HEK293 (cell line): ENCODE measurements at regions not wholly inside any gene's neighbourhood (a gene's known extent, or its start where the extent isn't known, plus 50 kb on each side); places are given as distances from the start of the nearest gene placed in this dataset.

Experiments
- CTCF ChIA-PET: fragments of 350-600 bp; formaldehyde crosslinking; extraction: SDS; loops from one replicate; lab custom pipeline; 2021; ENCODE audit warnings: antibody characterized with exemption; lab: Yijun Ruan, JAX
- POLR2A ChIA-PET: fragments of 300-600 bp; formaldehyde crosslinking; extraction: SDS; loops from one replicate; lab custom pipeline; 2020; ENCODE audit warnings: antibody characterized with exemption, inconsistent platforms; lab: Yijun Ruan, JAX
- H3K27ac ChIP-seq: fragments of 200-500 bp; sonication (Bioruptor generic); 2 replicates; pipeline ENCODE4 v1.5.1; 2014; ENCODE audit warnings: low read depth, low read length, control low read depth, inconsistent platforms; ENCODE audit errors: extremely low read depth
- H3K36me3 ChIP-seq, 2 experiments: fragments of 200-500 bp in 1 of 2; sonication (Bioruptor generic) in 1 of 2; 1 replicate in 1 of 2; 2 replicates in 1 of 2; pipeline ENCODE4 v1.5.1; 2014 to 2017; ENCODE audit warnings: inconsistent platforms in 2 of 2, low read length in 2 of 2; ENCODE audit not compliant: control insufficient read depth in 2 of 2, insufficient read depth in 1 of 2
- H3K4me1 ChIP-seq: fragments of 200-500 bp; sonication (Bioruptor generic); 2 replicates; pipeline ENCODE4 v1.5.1; 2014; ENCODE audit warnings: mild to moderate bottlenecking, low read length, inconsistent platforms; ENCODE audit not compliant: control insufficient read depth, insufficient read depth
- H3K4me3 ChIP-seq: 2 replicates; pipeline ENCODE4 v1.5.1; 2011; ENCODE audit warnings: low read depth, mild to moderate bottlenecking, control low read depth, low read length, moderate library complexity
- H3K9me3 ChIP-seq: fragments of 200-500 bp; sonication (Bioruptor generic); 2 replicates; pipeline ENCODE4 v1.5.1; 2014; ENCODE audit warnings: low read depth, low read length, inconsistent platforms; ENCODE audit not compliant: control insufficient read depth, insufficient read depth
- BCL11B ChIP-seq: fragments of 450-650 bp; formaldehyde crosslinking; IDR thresholded peaks from 2 replicates; pipeline ENCODE4 v1.5.1; 2016; ENCODE audit warnings: low read depth, missing biosample characterization, missing genetic modification characterization
- IKZF3 ChIP-seq: fragments of 450-650 bp; IDR thresholded peaks from 2 replicates; pipeline ENCODE4 v1.5.0; 2018; ENCODE audit warnings: missing biosample characterization, mild to moderate bottlenecking, missing genetic modification characterization, moderate library complexity
- WT1 ChIP-seq: fragments of 450-650 bp; formaldehyde crosslinking; IDR thresholded peaks from 2 replicates; pipeline ENCODE4 v1.5.1; 2016; ENCODE audit warnings: missing biosample characterization, missing genetic modification characterization
- ZBTB1 ChIP-seq: fragments of 450-650 bp; formaldehyde crosslinking; IDR thresholded peaks from 2 replicates; pipeline ENCODE4 v1.5.1; 2016; ENCODE audit warnings: missing biosample characterization, missing genetic modification characterization
- ZNF114 ChIP-seq: fragments of 450-650 bp; formaldehyde crosslinking; IDR thresholded peaks from 2 replicates; pipeline ENCODE4 v1.5.0; 2017; ENCODE audit warnings: missing biosample characterization, missing genetic modification characterization
- ZNF19 ChIP-seq: fragments of 450-650 bp; formaldehyde crosslinking; IDR thresholded peaks from 2 replicates; pipeline ENCODE4; 2016; ENCODE audit warnings: missing biosample characterization, missing genetic modification characterization, low read depth
- ZNF311 ChIP-seq: fragments of 450-650 bp; formaldehyde crosslinking; IDR thresholded peaks from 2 replicates; pipeline ENCODE4 v1.5.1; 2017; ENCODE audit warnings: missing biosample characterization, missing genetic modification characterization, borderline replicate concordance
- ZNF335 ChIP-seq: fragments of 450-650 bp; formaldehyde crosslinking; conservative IDR thresholded peaks from 2 replicates; pipeline ENCODE4 v1.5.1; 2016; ENCODE audit warnings: missing biosample characterization, missing genetic modification characterization
- ZNF391 ChIP-seq: fragments of 450-650 bp; formaldehyde crosslinking; IDR thresholded peaks from 2 replicates; pipeline ENCODE4 v1.5.1; 2016; ENCODE audit warnings: low read depth, missing biosample characterization, missing genetic modification characterization, borderline replicate concordance
- ZNF433 ChIP-seq: fragments of 450-650 bp; formaldehyde crosslinking; IDR thresholded peaks from 2 replicates; pipeline ENCODE4 v1.5.1; 2016; ENCODE audit warnings: missing biosample characterization, missing genetic modification characterization, low read depth
- ZNF555 ChIP-seq: fragments of 450-650 bp; formaldehyde crosslinking; conservative IDR thresholded peaks from 2 replicates; pipeline ENCODE4 v1.5.1; 2017; ENCODE audit warnings: missing biosample characterization, mild to moderate bottlenecking, missing genetic modification characterization, inconsistent platforms
- ZNF558 ChIP-seq: fragments of 450-650 bp; formaldehyde crosslinking; IDR thresholded peaks from 2 replicates; pipeline ENCODE4 v1.5.1; 2016; ENCODE audit warnings: missing biosample characterization, missing genetic modification characterization
- ZNF561 ChIP-seq: fragments of 450-650 bp; IDR thresholded peaks from 2 replicates; pipeline ENCODE4 v1.5.1; 2018; ENCODE audit warnings: missing biosample characterization, missing genetic modification characterization, borderline replicate concordance
- ZNF596 ChIP-seq: fragments of 450-650 bp; IDR thresholded peaks from 2 replicates; pipeline ENCODE4 v1.5.0; 2018; ENCODE audit warnings: missing biosample characterization, mild to moderate bottlenecking, missing genetic modification characterization, moderate library complexity
- ZNF658 ChIP-seq: fragments of 450-650 bp; formaldehyde crosslinking; IDR thresholded peaks from 2 replicates; pipeline ENCODE4; 2016; ENCODE audit warnings: missing biosample characterization, missing genetic modification characterization
- ZNF830 ChIP-seq: fragments of 450-650 bp; IDR thresholded peaks from 2 replicates; pipeline ENCODE4 v1.5.0; 2018; ENCODE audit warnings: missing biosample characterization, missing genetic modification characterization, low read depth, mild to moderate bottlenecking, moderate library complexity
- TF ChIP-seq, protein P1 (sequence below): fragments of 450-650 bp; formaldehyde crosslinking; IDR thresholded peaks from 2 replicates; pipeline ENCODE4 v1.5.1; 2016; ENCODE audit warnings: missing biosample characterization, missing genetic modification characterization
- TF ChIP-seq, protein P2 (sequence below): fragments of 450-650 bp; formaldehyde crosslinking; IDR thresholded peaks from 2 replicates; pipeline ENCODE4 v1.5.1; 2016; ENCODE audit warnings: missing biosample characterization, missing genetic modification characterization
- TF ChIP-seq, protein P3 (sequence below): fragments of 450-650 bp; formaldehyde crosslinking; IDR thresholded peaks from 2 replicates; pipeline ENCODE4 v1.5.1; 2016; ENCODE audit warnings: missing biosample characterization, missing genetic modification characterization
- TF ChIP-seq, protein P4 (sequence below): fragments of 450-650 bp; formaldehyde crosslinking; IDR thresholded peaks from 2 replicates; pipeline ENCODE4 v1.5.1; 2016; ENCODE audit warnings: missing biosample characterization, missing genetic modification characterization

DNA sequence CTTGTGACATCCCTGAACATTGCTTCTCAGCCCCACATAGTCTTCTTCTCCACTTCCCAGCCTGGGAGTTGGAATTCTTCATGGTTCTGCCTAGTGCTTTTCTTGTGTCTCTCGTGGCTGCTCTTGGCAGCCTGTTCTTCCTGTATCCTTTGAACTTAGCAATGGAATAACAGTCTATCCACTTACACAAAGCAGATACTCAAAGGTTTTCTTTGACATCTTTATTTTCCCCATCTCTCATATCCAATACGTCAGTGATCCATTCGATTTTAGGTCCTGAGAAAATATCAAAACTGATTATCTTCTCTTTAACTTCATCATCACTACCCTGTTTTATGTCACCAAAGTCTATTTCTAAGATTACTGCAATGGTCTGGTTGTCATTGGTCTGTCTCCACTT lies 1091.2 kb upstream of the PIK3C3 start:
- no peak for TF ChIP-seq IKZF3 (tag by site-specific recombination)
- no peak for TF ChIP-seq ZNF596
- no peak for TF ChIP-seq ZNF658
- CTCF ChIA-PET: interaction anchor here (1.3 kb wide), 1 partner anchor 10 kb away, joined by 3 read pairs; no protein-coding TSS in a partner anchor
- Histone ChIP-seq H3K4me1 (no peaks in the 10 kb centered on the region), H3K27ac (no peak overlapping the region), H3K9me3 (no peaks in the 10 kb centered on the region), H3K4me3 (no peak overlapping the region), H3K36me3 (no peaks in the 10 kb centered on the region)
- POLR2A ChIA-PET: no interaction called here

DNA sequence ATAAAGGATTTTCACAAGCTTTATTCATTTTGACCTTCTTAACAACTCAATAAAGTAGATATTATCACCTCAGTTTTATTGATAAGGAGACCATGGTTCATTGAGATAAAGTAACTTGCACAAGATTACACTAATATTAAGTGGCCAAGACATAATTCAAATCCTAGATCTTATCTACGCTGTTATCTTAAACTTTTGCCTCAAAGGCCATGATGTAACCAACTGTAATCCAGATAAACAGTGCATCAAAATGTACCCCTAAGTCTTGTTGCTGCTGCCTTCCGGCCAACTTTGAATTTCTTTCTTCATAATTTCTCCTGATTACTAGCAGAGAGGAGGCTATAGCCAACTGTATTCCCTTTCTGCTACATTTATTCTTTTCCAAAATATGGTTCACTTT lies 1094.8 kb upstream of the PIK3C3 start:
- no peak overlapping the region for H3K4me3 ChIP-seq
- H3K9me3 ChIP-seq: no peaks in the 10 kb centered on the region
- H3K36me3 ChIP-seq: no peaks in the 10 kb centered on the region
- no peaks in the 10 kb centered on the region for H3K4me1 ChIP-seq
- H3K27ac ChIP-seq: no peak overlapping the region
- ChIA-PET CTCF (no interaction called here), POLR2A (no interaction called here)
- TF ChIP-seq, protein P1, sequence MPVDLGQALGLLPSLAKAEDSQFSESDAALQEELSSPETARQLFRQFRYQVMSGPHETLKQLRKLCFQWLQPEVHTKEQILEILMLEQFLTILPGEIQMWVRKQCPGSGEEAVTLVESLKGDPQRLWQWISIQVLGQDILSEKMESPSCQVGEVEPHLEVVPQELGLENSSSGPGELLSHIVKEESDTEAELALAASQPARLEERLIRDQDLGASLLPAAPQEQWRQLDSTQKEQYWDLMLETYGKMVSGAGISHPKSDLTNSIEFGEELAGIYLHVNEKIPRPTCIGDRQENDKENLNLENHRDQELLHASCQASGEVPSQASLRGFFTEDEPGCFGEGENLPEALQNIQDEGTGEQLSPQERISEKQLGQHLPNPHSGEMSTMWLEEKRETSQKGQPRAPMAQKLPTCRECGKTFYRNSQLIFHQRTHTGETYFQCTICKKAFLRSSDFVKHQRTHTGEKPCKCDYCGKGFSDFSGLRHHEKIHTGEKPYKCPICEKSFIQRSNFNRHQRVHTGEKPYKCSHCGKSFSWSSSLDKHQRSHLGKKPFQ: no peak
- TF ChIP-seq ZNF830 (tag by site-specific recombination) (no peak), ZNF555 (tag by site-specific recombination) (no peak), ZNF335 (tag by site-specific recombination) (no peak), ZNF114 (tag by site-specific recombination) (no peak), ZNF19 (tag by site-specific recombination) (no peak), ZNF433 (tag by site-specific recombination) (no peak), ZNF391 (tag by site-specific recombination) (no peak), ZNF311 (tag by site-specific recombination) (no peak), WT1 (tag by site-specific recombination) (no peak), ZNF558 (tag by site-specific recombination) (no peak), ZBTB1 (tag by site-specific recombination) (no peak), ZNF561 (tag by site-specific recombination) (no peak), BCL11B (tag by site-specific recombination) (no peak)
- TF ChIP-seq, protein P2, sequence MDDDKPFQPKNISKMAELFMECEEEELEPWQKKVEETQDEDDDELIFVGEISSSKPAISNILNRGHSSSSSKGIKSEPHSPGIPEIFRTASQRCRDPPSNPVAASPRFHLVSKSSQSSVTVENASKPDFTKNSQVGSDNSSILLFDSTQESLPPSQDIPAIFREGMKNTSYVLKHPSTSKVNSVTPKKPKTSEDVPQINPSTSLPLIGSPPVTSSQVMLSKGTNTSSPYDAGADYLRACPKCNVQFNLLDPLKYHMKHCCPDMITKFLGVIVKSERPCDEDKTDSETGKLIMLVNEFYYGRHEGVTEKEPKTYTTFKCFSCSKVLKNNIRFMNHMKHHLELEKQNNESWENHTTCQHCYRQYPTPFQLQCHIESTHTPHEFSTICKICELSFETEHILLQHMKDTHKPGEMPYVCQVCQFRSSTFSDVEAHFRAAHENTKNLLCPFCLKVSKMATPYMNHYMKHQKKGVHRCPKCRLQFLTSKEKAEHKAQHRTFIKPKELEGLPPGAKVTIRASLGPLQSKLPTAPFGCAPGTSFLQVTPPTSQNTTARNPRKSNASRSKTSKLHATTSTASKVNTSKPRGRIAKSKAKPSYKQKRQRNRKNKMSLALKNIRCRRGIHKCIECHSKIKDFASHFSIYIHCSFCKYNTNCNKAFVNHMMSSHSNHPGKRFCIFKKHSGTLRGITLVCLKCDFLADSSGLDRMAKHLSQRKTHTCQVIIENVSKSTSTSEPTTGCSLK (tag by site-specific recombination): no peak
- TF ChIP-seq, protein P3, sequence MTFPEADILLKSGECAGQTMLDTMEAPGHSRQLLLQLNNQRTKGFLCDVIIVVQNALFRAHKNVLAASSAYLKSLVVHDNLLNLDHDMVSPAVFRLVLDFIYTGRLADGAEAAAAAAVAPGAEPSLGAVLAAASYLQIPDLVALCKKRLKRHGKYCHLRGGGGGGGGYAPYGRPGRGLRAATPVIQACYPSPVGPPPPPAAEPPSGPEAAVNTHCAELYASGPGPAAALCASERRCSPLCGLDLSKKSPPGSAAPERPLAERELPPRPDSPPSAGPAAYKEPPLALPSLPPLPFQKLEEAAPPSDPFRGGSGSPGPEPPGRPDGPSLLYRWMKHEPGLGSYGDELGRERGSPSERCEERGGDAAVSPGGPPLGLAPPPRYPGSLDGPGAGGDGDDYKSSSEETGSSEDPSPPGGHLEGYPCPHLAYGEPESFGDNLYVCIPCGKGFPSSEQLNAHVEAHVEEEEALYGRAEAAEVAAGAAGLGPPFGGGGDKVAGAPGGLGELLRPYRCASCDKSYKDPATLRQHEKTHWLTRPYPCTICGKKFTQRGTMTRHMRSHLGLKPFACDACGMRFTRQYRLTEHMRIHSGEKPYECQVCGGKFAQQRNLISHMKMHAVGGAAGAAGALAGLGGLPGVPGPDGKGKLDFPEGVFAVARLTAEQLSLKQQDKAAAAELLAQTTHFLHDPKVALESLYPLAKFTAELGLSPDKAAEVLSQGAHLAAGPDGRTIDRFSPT (tag by site-specific recombination): no peak
- TF ChIP-seq, protein P4, sequence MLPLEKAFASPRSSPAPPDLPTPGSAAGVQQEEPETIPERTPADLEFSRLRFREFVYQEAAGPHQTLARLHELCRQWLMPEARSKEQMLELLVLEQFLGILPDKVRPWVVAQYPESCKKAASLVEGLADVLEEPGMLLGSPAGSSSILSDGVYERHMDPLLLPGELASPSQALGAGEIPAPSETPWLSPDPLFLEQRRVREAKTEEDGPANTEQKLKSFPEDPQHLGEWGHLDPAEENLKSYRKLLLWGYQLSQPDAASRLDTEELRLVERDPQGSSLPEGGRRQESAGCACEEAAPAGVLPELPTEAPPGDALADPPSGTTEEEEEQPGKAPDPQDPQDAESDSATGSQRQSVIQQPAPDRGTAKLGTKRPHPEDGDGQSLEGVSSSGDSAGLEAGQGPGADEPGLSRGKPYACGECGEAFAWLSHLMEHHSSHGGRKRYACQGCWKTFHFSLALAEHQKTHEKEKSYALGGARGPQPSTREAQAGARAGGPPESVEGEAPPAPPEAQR (tag by site-specific recombination): no peak
